NCI-H446 treated with DMSO at 0.1 percent for 48 hours (cell line): ENCODE measurements at regions not wholly inside any gene's neighbourhood (a gene's known extent, or its start where the extent isn't known, plus 50 kb on each side); places are given as distances from the start of the nearest gene placed in this dataset.

Experiments
- DNase-seq: peaks from one replicate; lab custom pipeline; 2025; lab: John Stamatoyannopoulos, UW

DNA sequence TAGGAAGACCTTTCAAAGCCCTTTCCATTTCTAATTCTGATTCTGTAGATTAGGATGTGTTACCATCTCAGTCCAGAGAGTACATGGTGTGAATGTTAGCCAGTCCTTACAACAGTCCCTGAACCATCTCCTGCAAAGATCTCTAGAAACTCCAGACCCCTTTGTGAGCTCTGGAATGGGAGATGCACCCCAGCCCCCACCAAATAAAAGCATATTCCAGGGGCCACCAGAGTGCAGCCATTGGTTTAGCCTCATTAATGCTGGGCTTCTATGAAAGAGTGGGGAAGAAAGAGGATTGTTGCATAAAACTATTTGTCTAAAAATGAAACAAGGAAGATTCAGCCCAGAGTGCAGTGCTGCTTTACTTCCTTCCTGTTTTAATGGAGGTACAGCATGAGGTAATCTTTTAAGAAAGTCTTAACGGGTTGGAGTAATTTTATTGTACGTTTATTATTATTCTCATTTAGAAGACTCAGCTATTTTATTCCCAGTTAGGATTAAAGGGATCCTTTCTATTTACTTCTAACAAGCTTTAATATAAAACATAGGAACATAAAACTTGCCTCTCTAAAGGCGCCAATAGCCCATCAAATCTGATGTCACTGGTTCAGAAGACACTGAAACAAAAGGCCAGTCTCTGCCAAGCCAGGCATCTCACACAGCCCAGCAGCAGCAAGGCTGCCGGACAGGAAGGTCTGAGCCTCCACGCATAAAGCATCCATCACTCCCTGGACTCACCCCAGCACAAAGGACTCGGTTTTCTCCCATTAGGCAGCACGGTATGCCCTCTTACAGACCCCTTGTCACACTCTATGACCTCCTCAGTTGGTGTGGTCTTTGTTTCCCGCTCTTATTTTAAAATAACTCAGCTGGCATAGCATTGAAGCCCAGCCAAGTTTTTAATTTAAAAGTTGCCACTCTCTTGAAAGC is 203.9 kb upstream of the BLID start:
- DNase-seq: no peak

DNA sequence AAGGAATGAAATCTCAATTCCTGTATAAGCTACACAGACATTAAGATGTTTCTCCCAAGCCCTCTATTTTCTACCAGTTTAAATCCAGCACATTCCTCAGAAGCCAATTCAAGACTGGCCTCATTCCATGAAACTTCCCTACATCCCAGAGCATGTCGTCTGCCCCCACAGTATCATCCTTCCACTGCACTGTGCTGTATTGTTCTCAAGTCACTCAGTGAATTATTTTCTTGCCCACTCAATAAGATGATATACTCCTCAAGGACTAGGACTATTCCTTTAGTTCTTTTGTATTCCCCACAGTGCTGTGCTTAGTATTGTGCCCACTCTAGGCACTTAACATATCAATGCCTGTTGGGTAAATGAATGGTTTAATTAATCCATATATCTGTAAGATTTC is 203.1 kb upstream of the BLID start:
- DNase-seq: no peak

DNA sequence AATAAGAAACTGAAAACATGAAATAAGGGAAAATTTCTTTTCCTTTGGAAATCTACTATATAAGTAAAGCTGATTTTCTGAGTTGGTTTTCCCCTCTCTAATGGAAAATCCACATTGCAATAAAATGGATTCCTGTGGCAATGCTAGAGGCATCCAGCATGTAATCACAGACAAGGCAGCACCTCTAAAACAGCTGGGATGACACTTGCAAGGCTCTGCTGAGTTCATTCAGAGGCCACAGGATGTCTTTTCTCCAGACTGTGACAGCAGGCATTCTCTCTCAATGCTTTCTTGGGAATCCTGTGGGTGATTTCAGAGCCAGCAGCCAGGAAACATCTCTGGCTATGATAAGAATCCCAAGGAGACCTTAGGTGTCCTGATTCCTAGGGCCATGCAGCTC is 201.3 kb upstream of the BLID start:
- no peak for DNase-seq

- no peak for DNase-seq
Measured at GRCh38 chr11:122313581-122313980, 197.6 kb upstream of the BLID start.

DNA sequence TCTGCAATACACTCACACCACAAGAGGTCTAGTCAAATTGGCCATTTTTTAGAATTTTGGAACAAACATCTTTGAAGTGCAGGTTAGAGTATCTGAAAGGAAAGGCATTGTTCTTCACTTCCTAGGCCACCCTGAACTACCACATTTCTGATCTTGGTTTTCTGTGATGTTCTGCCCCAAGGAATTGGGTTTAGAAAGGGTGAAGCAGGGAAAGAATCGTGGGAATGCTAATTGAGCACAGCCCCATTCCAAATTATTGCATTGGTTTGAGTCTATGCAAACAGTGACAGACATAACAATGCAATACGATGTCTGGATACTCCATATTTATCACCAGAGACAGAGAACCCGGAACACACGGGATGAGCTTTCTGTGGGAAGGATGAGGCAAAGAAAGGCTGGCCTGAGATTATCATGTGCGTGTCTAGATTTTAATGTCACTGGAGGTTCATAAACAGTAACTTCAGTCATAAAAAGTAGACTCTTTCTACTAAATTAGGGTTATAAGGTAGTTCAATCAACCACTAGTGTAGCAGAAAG is 195.3 kb upstream of the BLID start:
- no peak for DNase-seq

GRCh38 chr11:122310766-122311165 is 194.8 kb upstream of the BLID start:
- no peak for DNase-seq

DNA sequence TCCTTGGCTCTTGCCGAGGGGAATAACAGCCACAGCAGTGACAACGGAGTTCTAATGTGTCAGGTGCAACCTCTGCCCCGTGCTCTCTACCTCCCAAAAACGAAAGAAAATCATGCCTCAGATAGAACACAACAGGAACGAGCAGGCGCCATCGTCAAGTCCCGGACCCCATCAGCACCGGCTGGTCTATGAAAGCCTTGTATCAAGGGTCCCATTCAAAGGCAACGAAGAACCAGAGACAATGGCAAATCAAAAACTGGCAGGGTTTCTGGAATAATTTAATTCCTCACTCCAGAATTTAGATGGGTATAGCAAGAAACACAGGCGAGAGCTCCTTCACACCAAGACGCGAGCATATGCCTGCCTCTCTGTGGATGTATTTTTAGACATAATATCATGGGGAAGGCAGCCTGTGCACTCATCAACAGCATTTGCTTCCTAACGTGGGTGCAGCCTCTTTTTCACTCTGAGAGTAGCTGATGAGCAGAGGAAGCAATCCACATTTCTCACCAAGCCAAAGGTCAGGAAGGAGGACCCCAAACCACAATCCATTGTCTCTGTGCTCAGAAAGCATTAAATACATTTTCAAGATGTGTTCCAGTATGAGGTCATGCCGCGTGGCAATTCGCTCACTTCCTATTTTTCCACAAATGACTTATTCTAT is 193.4 kb upstream of the BLID start:
- no peak for DNase-seq

DNA sequence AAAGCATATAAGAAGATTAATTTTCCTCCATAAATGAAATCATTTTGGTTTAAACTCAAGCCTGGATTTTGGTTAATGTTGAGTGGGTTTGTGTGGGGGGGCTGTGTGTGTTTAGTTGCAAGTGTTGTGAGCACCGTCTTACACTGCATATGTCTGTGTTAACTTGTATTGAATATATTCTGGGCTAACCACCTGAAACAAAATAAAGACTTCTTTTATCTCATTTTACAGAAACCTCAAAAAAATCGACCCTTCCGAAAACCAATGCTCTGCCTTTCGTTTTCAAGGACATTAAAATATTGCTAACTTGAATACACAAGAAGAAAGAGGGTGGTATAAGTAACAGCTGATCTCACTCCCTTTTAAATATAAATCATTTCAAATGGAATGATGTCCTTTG is 192.2 kb upstream of the BLID start:
- DNase-seq: no peak

GRCh38 chr11:122307476-122308035 is 191.5 kb upstream of the BLID start:
- no peak for DNase-seq

GRCh38 chr11:122306831-122307391 is 190.9 kb upstream of the BLID start:
- DNase-seq: no peak

GRCh38 chr11:122305426-122306320 is 189.7 kb upstream of the BLID start:
- no peak for DNase-seq

- DNase-seq: no peak
Measured at GRCh38 chr11:122304973-122305372, 189.0 kb upstream of the BLID start.

DNA sequence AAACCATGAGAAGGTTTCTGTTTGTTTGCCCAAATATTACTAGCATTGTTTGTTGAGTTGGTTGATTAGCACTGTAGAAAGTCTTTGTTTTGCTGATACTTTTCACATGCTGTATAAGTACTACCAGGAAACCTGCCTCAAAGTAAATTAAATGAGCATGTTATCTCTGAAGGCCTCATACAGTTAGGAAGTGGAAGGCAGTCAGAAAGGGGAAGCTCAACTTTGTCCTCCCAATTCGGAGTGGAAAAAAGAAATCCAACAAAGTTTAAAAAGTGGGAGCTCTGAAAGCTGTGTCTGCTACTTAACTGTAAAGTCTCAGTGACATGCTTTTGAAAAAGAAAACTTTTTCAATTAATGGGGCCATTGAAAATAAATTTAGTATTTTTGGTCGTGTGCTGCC is 188.3 kb upstream of the BLID start:
- DNase-seq: no peak

GRCh38 chr11:122294041-122294440 is 178.0 kb upstream of the BLID start:
- DNase-seq: no peak

DNA sequence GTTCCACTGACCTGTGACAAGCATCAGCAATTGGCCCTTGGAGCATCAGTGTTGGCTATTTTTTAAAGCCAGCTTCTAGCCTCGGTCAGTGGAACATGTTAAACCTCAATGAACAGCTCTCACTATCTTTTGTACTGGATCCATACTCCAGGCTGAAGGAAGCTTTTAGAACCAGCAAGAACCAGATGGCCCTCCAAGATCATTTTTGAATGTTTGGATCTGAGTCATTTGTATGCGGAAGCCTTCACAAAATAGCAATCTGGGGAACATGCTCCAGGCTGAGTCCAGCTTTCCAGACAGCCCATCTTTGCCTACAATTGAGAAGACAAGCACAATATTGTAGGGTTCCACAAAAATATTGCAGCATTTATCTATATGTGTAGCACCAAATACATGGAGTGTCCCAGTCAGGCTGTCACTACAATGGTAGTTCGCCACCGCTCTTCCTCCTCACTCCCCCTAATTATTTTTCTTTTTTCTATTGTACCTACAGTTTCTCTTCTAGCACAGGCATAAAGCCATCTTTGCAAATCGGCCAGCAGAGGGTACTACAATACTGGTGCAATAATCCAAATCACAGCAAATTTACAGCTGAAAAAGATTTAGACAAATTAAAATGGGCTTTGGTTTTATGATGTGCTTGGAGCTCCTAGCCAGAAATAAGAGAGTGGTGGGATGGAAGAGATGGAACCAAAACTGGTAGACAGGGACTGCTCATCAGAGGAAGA is 177.4 kb upstream of the BLID start:
- DNase-seq: no peak

DNA sequence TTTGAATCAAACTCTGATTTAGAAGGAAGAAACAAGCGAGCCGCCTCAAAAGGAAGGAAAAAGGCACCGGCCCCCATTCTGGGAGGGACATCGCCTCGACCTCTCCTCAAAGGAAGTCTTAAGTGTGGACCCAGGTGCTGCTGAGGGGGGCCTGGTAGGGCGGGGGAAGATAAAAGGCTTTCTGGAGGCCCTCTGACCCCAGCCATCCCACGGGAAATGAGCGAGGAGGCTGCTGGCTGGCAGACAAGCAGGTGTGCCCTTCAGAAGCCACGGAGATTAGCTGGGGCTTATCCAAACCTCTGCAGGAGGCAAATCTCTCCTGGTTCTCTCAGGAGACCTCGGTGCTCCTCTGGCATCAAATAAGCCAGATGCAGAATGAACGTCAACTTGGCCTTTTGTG is 171.4 kb upstream of the BLID start:
- DNase-seq: no peak

DNA sequence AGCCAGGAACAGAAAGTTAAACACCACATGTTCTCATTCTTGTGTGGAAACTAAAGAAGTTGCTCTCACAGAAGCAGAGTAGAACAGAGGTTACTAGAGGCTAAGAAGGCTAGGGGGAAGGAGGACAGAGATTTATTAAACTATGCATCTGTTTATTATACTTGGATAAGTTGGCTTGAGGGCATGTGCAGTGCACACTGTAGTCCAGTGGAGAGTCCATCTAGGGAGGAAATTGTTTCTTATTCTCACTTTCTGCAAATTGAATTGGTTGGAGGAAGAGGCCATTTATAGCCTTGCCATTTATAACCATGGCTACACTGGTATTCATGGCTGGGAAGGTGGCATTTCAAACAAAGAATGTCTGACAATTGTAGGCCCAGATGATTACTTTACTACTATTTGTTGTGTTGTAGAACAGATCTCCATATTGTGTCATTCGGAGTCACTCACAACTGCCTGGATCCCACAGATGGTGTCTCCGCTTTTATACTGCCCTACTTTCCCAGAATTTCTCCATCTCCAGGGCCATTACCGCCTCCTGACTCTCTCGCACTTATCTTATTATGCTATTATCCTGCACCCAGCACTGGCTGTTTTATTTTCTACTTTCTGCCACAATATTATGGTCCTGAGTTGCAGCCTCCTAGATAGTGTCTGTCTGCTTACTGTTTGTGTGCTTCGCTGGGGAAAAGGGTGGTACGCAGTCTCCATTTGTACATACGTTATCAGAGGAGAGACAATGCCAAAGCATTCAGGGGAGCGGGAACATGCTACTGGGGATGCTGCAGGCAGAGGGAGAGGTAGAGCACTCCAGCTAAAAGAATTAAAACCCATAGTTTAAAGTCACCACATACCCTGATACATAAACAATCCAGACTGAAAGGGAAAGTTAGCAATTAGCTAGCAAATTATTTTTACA is 169.3 kb upstream of the BLID start:
- no peak for DNase-seq

GRCh38 chr11:122280870-122281269 is 164.9 kb upstream of the BLID start:
- DNase-seq: no peak

GRCh38 chr11:122279194-122279593 is 163.2 kb upstream of the BLID start:
- no peak for DNase-seq

- DNase-seq: no peak
Measured at GRCh38 chr11:122277493-122277892, 161.5 kb upstream of the BLID start.
